Stimulated activated CD4-positive, alpha-beta T cell treated with anti-CD3 and anti-CD28 coated beads, Interleukin-4, amount 100 ng/mL, for 4 hours (primary cell): ENCODE measurements at regions not wholly inside any gene's neighbourhood (a gene's known extent, or its start where the extent isn't known, plus 50 kb on each side); places are given as distances from the start of the nearest gene placed in this dataset.
"Not testable (repeated sequence)": the region's sequence is repeated elsewhere in the genome, so short reads cannot be mapped to it uniquely, and the experiment has no call there.

Experiments
- DNase-seq, 2 experiments: peaks; one replicate each; pipeline ENCODE4 v3.0.0-alpha.2; 2020

GRCh38 chr15:24202297-24202696 is 473.3 kb upstream of the NPAP1 start:
- DNase-seq: not testable (repeated sequence)

GRCh38 chr15:24211742-24212476 is 463.7 kb upstream of the NPAP1 start:
- not testable (repeated sequence) for DNase-seq

GRCh38 chr15:24223739-24224138 is 451.8 kb upstream of the NPAP1 start:
- no peak for DNase-seq

GRCh38 chr15:24224161-24224560 is 451.4 kb upstream of the NPAP1 start:
- no peak for DNase-seq

- DNase-seq: not testable (repeated sequence)
These were observed 446.7 kb upstream of the NPAP1 start for GRCh38 chr15:24228922-24229321.

- DNase-seq: not testable (repeated sequence)
These were observed 442.4 kb upstream of the NPAP1 start for GRCh38 chr15:24233134-24233533.

GRCh38 chr15:24240580-24240979 is 435.0 kb upstream of the NPAP1 start:
- DNase-seq: not testable (repeated sequence)

GRCh38 chr15:24259106-24259505 is 416.5 kb upstream of the NPAP1 start:
- not testable (repeated sequence) for DNase-seq

GRCh38 chr15:24260407-24260806 is 415.2 kb upstream of the NPAP1 start:
- not testable (repeated sequence) for DNase-seq

GRCh38 chr15:24260854-24261253 is 414.7 kb upstream of the NPAP1 start:
- not testable (repeated sequence) for DNase-seq

GRCh38 chr15:24268536-24269165 is 406.9 kb upstream of the NPAP1 start:
- DNase-seq: not testable (repeated sequence)

- no peak for DNase-seq
These were observed 406.4 kb upstream of the NPAP1 start for GRCh38 chr15:24269166-24269571.

- DNase-seq: no peak
These were observed 405.7 kb upstream of the NPAP1 start for GRCh38 chr15:24269923-24270322.

- not testable (repeated sequence) for DNase-seq
These were observed 403.9 kb upstream of the NPAP1 start for GRCh38 chr15:24271496-24272244.

GRCh38 chr15:24292837-24293236 is 382.7 kb upstream of the NPAP1 start:
- no peak for DNase-seq

GRCh38 chr15:24300804-24301368 is 374.7 kb upstream of the NPAP1 start:
- not testable (repeated sequence) for DNase-seq

- DNase-seq: not testable (repeated sequence)
These were observed 373.6 kb upstream of the NPAP1 start for GRCh38 chr15:24301999-24302398.

- DNase-seq: not testable (repeated sequence)
These were observed 370.8 kb upstream of the NPAP1 start for GRCh38 chr15:24304747-24305146.

- DNase-seq: not testable (repeated sequence)
These were observed 369.9 kb upstream of the NPAP1 start for GRCh38 chr15:24305643-24306042.

GRCh38 chr15:24309700-24310099 is 365.9 kb upstream of the NPAP1 start:
- not testable (repeated sequence) for DNase-seq

- DNase-seq: not testable (repeated sequence)
These were observed 363.9 kb upstream of the NPAP1 start for GRCh38 chr15:24311692-24312091.

GRCh38 chr15:24316326-24316725 is 359.2 kb upstream of the NPAP1 start:
- DNase-seq: not testable (repeated sequence)

GRCh38 chr15:24318981-24319380 is 356.6 kb upstream of the NPAP1 start:
- DNase-seq: no peak
